PC-3 (cell line): ENCODE measurements at regions not wholly inside any gene's neighbourhood (a gene's known extent, or its start where the extent isn't known, plus 50 kb on each side); places are given as distances from the start of the nearest gene placed in this dataset.
A peak's percentile ranks its signal among the peaks of the same experiment; 100 is the strongest.
"Not testable (repeated sequence)": the region's sequence is repeated elsewhere in the genome, so short reads cannot be mapped to it uniquely, and the experiment has no call there.

ENCODE experiments used
- ATAC-seq: fragments of 200-7000 bp; cut with Tn5 transposase; 2 replicates; pipeline ENCODE4 v1.9.1; 2020; ENCODE audit warnings: mild to moderate bottlenecking, moderate library complexity
- BruUV-seq: library from RNA; stranded (reverse); fragments of 400-500 nt; replicated peaks from 2 replicates; lab custom pipeline; 2021; lab: Mats Ljungman, UMichigan
- CTCF ChIA-PET: fragments of 300-600 bp; sonication (Branson Sonifier 250); formaldehyde crosslinking; loops from one replicate; lab custom pipeline; 2022; ENCODE audit warnings: antibody characterized with exemption; lab: Charles Lee
- POLR2A ChIA-PET: fragments of 300-600 bp; sonication (Branson Sonifier 250); formaldehyde crosslinking; loops from one replicate; lab custom pipeline; 2022; ENCODE audit warnings: antibody characterized with exemption; ENCODE audit not compliant: unreplicated experiment; lab: Charles Lee
- DNase-seq: peaks from one replicate; pipeline ENCODE4 v3.0.0-alpha.2; 2015
- H2AFZ ChIP-seq: fragments of 300-600 bp; sonication (generic); 2 replicates; pipeline ENCODE4 v1.6.0; 2016; ENCODE audit warnings: antibody characterized with exemption, low read length
- H3F3A ChIP-seq: fragments of 300-600 bp; sonication (generic); one replicate; pipeline ENCODE4 v1.6.0; 2017; ENCODE audit warnings: antibody characterized with exemption, low read length, control low read depth, mild to moderate bottlenecking; ENCODE audit not compliant: unreplicated experiment
- H3K27ac ChIP-seq: fragments of 300-600 bp; sonication (generic); 2 replicates; pipeline ENCODE4 v1.5.1; 2016; ENCODE audit warnings: mild to moderate bottlenecking, low read length
- H3K27me3 ChIP-seq: fragments of 300-600 bp; sonication (generic); 2 replicates; pipeline ENCODE4 v1.6.1; 2016; ENCODE audit warnings: low read length, mixed read lengths
- H3K36me3 ChIP-seq: fragments of 300-600 bp; sonication (generic); 2 replicates; pipeline ENCODE4 v1.6.1; 2016; ENCODE audit warnings: low read depth, mixed run types, low read length, mixed read lengths
- H3K4me1 ChIP-seq: fragments of 300-600 bp; sonication (generic); 2 replicates; pipeline ENCODE4 v1.5.1; 2016; ENCODE audit warnings: low read length; ENCODE audit not compliant: insufficient read depth
- H3K4me2 ChIP-seq: fragments of 300-600 bp; sonication (generic); 2 replicates; pipeline ENCODE4 v1.6.0; 2016; ENCODE audit warnings: low read length
- H3K4me3 ChIP-seq: fragments of 300-600 bp; sonication (generic); 2 replicates; pipeline ENCODE4 v1.5.1; 2016; ENCODE audit warnings: mild to moderate bottlenecking, low read length, mixed read lengths
- H3K79me2 ChIP-seq: fragments of 300-600 bp; sonication (generic); 2 replicates; pipeline ENCODE4 v1.6.1; 2017; ENCODE audit warnings: low read length, mixed read lengths
- H3K9ac ChIP-seq: fragments of 300-600 bp; sonication (generic); 2 replicates; pipeline ENCODE4 v1.6.0; 2016; ENCODE audit warnings: mild to moderate bottlenecking, low read length
- H3K9me2 ChIP-seq: fragments of 300-600 bp; sonication (generic); replicated peaks from 2 replicates; pipeline ENCODE4 v1.6.1; 2016; ENCODE audit warnings: mixed run types, low read length, mixed read lengths
- H3K9me3 ChIP-seq: fragments of 300-600 bp; sonication (generic); 2 replicates; pipeline ENCODE4 v1.6.1; 2016; ENCODE audit warnings: low read length, mixed read lengths
- H4K20me1 ChIP-seq: fragments of 300-600 bp; sonication (generic); 2 replicates; pipeline ENCODE4 v1.6.1; 2016; ENCODE audit warnings: low read length, mixed read lengths
- intact Hi-C: fragments of 100-400 bp; cut with micrococcal nuclease; formaldehyde crosslinking; loops from 2 replicates; pipeline ENCODE4 v1.9.0; 2023

GRCh38 chr12:9424175-9424740, 183.5 kb downstream of the KLRB1 start:
- H3K36me3 ChIP-seq, POLR2A ChIA-PET, H3K27me3 ChIP-seq, intact Hi-C loops, H3K4me3 ChIP-seq, H3K4me1 ChIP-seq, H3K9me2 ChIP-seq, H3K27ac ChIP-seq, ATAC-seq, H3K9ac ChIP-seq, H3K4me2 ChIP-seq, H4K20me1 ChIP-seq, CTCF ChIA-PET, H3K79me2 ChIP-seq, DNase-seq, BruUV-seq, H3K9me3 ChIP-seq, H3F3A ChIP-seq, H2AFZ ChIP-seq: not testable (repeated sequence)

GRCh38 chr12:9422689-9423088, 185.0 kb downstream of the KLRB1 start:
- H3K27ac ChIP-seq, H3K27me3 ChIP-seq, H4K20me1 ChIP-seq, H3K4me1 ChIP-seq, H3K36me3 ChIP-seq, H3K4me3 ChIP-seq, H3K9ac ChIP-seq, POLR2A ChIA-PET, H2AFZ ChIP-seq, H3K79me2 ChIP-seq, H3F3A ChIP-seq, CTCF ChIA-PET, H3K4me2 ChIP-seq, H3K9me2 ChIP-seq, ATAC-seq, H3K9me3 ChIP-seq, BruUV-seq, intact Hi-C loops, DNase-seq: not testable (repeated sequence)

GRCh38 chr12:9421520-9422086, 186.1 kb downstream of the KLRB1 start:
- H3K36me3 ChIP-seq, H2AFZ ChIP-seq, H3K9me2 ChIP-seq, H3K9me3 ChIP-seq, H3K4me2 ChIP-seq, H3F3A ChIP-seq, BruUV-seq, intact Hi-C loops, DNase-seq, H3K27me3 ChIP-seq, H3K79me2 ChIP-seq, H3K27ac ChIP-seq, CTCF ChIA-PET, POLR2A ChIA-PET, ATAC-seq, H3K4me1 ChIP-seq, H3K4me3 ChIP-seq, H3K9ac ChIP-seq, H4K20me1 ChIP-seq: not testable (repeated sequence)

DNA sequence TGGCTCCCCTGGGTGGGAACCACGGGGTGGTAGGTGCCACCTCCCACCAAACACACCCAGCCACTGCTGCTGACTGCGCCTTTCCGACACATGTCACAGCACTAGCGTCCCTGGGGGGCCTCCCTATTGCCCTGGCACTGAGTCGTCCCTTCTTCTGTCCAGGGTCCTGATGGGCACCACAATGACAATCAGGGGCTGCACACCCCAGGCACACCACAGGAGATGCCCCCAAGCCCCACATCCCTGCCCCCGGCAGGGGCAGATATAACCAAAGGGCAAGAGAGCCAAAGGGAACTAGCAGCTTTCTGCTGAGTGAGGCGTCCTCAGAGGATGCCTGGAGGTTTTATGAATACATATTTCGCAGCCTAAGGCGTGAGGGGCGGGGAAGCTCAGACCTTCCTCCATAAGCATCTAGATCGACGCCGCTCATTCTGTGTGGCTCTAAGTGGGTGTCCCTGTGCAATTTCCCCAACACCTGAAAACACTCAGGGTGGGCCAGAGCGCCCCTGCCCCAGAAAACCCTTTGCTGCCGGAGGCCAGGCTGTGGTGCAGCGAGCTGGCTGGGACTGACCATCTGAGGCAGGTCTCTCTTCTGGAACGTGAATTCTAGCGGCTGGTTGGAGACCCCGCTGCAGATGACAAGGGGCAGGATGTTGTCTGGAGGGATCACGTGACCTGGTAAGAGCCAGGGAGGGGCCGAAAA, 186.7 kb downstream of the KLRB1 start:
- H2AFZ ChIP-seq, H3K9ac ChIP-seq, H3K9me2 ChIP-seq, H3K79me2 ChIP-seq, BruUV-seq, H4K20me1 ChIP-seq, H3K27ac ChIP-seq, H3K36me3 ChIP-seq, H3K27me3 ChIP-seq, H3K4me3 ChIP-seq, DNase-seq, H3F3A ChIP-seq, CTCF ChIA-PET, POLR2A ChIA-PET, intact Hi-C loops, H3K4me1 ChIP-seq, H3K9me3 ChIP-seq, H3K4me2 ChIP-seq, ATAC-seq: not testable (repeated sequence)

DNA sequence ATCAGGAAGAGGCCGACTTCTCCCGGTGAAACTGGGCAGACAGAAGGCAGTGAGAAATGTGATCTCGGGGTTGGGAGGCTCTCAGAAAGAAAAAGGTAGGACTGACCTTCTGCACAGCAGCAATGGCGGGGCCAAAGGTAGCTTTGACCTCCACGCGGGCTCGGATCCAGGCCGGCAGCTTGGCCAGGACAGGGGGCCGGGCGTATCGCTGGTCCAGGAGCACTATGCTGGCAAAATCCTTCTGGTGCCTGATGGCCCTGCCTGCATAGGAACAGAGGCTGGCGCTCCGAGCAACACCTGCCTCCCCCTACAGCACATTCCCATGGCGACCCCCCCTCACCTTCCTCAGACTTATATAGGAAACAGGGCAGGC, 189.1 kb downstream of the KLRB1 start:
- POLR2A ChIA-PET, H3K4me2 ChIP-seq, H3K36me3 ChIP-seq, intact Hi-C loops, H3K9ac ChIP-seq, H3K27me3 ChIP-seq, H3K9me2 ChIP-seq, H3K4me3 ChIP-seq, CTCF ChIA-PET, H3K9me3 ChIP-seq, H3K4me1 ChIP-seq, H2AFZ ChIP-seq, DNase-seq, BruUV-seq, ATAC-seq, H3K79me2 ChIP-seq, H4K20me1 ChIP-seq, H3K27ac ChIP-seq, H3F3A ChIP-seq: not testable (repeated sequence)

DNA sequence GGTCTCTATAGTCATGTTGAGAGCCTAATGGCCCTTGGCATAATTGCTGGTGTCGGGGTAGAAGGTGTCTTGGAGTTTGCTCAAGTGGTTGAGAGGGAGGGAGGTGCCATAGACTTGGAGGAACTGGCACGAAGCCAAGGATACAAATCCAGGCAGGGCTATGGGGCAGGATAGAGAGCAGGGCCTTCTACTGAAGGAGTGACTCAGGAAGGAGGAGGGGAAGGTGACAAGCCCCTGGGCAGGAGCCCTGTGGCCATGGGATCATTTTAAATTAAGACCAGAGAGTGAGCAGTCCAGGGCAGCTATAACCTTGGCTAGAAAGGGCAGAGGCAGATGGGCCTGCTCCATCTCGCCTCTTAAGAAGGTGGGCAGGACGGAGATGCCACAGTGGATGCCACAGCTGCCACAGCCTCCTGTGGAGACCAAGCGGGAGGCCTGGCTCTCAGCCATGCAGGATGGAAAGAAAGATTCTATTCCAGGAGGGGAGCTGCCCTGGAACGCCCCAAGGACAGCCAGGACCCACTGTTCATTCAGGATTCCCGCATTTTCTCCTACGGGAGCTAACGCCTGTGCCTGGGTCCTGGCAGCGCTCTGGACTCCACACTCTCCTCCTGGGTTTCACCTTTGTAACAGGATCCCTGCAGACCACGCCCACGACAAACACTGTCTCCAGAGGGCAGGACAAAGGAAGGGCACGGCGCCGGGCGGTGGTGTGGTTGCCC, 189.6 kb downstream of the KLRB1 start:
- intact Hi-C loops, POLR2A ChIA-PET, H3K9ac ChIP-seq, H3F3A ChIP-seq, H3K36me3 ChIP-seq, CTCF ChIA-PET, DNase-seq, H3K4me1 ChIP-seq, H3K79me2 ChIP-seq, H3K4me2 ChIP-seq, H3K4me3 ChIP-seq, H3K9me2 ChIP-seq, H2AFZ ChIP-seq, H3K27ac ChIP-seq, H4K20me1 ChIP-seq, H3K9me3 ChIP-seq, H3K27me3 ChIP-seq, BruUV-seq: not testable (repeated sequence)
- ATAC-seq = peak; percentile 31; the same call in 1 of the 2 replicates
